Fibroblast of the conjunctiva (primary cell): ENCODE measurements at regions not wholly inside any gene's neighbourhood (a gene's known extent, or its start where the extent isn't known, plus 50 kb on each side); places are given as distances from the start of the nearest gene placed in this dataset.

Experiments
- DNase-seq: peaks from one replicate; pipeline ENCODE4 v3.0.0-alpha.2; 2010; ENCODE audit warnings: low read depth

- no peak for DNase-seq
Measured at GRCh38 chr4:132863619-132864018, 285.5 kb upstream of the PCDH10 start.

- DNase-seq, result no peak
Measured at GRCh38 chr4:132865458-132865857, 283.6 kb upstream of the PCDH10 start.

GRCh38 chr4:132865922-132866321, 283.2 kb upstream of the PCDH10 start:
- no peak for DNase-seq

GRCh38 chr4:132866616-132867015, 282.5 kb upstream of the PCDH10 start:
- no peak for DNase-seq

- DNase-seq, result no peak
Measured at GRCh38 chr4:132893787-132894186, 255.3 kb upstream of the PCDH10 start.

- no peak for DNase-seq
Measured at GRCh38 chr4:132901224-132901623, 247.9 kb upstream of the PCDH10 start.

GRCh38 chr4:132910229-132910748, 238.8 kb upstream of the PCDH10 start:
- DNase-seq, result no peak

- no peak for DNase-seq
Measured at GRCh38 chr4:132918096-132918495, 231.0 kb upstream of the PCDH10 start.

GRCh38 chr4:132923516-132923915, 225.6 kb upstream of the PCDH10 start:
- DNase-seq, result no peak

- no peak for DNase-seq
Measured at GRCh38 chr4:132934911-132935310, 214.2 kb upstream of the PCDH10 start.

GRCh38 chr4:132955146-132955545, 193.9 kb upstream of the PCDH10 start:
- no peak for DNase-seq

GRCh38 chr4:132956962-132957361, 192.1 kb upstream of the PCDH10 start:
- no peak for DNase-seq

- DNase-seq, result no peak
Measured at GRCh38 chr4:132958457-132959263, 190.4 kb upstream of the PCDH10 start.

GRCh38 chr4:132981611-132982010, 167.5 kb upstream of the PCDH10 start:
- DNase-seq, result no peak

GRCh38 chr4:132982151-132982550, 166.9 kb upstream of the PCDH10 start:
- DNase-seq, result no peak

GRCh38 chr4:132991111-132991510, 158.0 kb upstream of the PCDH10 start:
- no peak for DNase-seq

- DNase-seq, result no peak
Measured at GRCh38 chr4:132992686-132993085, 156.4 kb upstream of the PCDH10 start.

- no peak for DNase-seq
Measured at GRCh38 chr4:132998585-132999230, 150.4 kb upstream of the PCDH10 start.

GRCh38 chr4:133000012-133000411, 149.1 kb upstream of the PCDH10 start:
- DNase-seq, result no peak

GRCh38 chr4:133003169-133003568, 145.9 kb upstream of the PCDH10 start:
- no peak for DNase-seq

- DNase-seq, result no peak
Measured at GRCh38 chr4:133014473-133015135, 134.5 kb upstream of the PCDH10 start.

GRCh38 chr4:133045288-133045687, 103.8 kb upstream of the PCDH10 start:
- DNase-seq, result no peak

GRCh38 chr4:133046156-133046555, 102.9 kb upstream of the PCDH10 start:
- no peak for DNase-seq
